Activated naive CD4-positive, alpha-beta T cell (primary cell): ENCODE measurements at regions not wholly inside any gene's neighbourhood (a gene's known extent, or its start where the extent isn't known, plus 50 kb on each side); places are given as distances from the start of the nearest gene placed in this dataset.

Experiments used
- DNase-seq, 4 experiments: peaks; one replicate each; lab custom pipeline; 2025; lab: John Stamatoyannopoulos, UW

- DNase-seq: no peak
Observed at GRCh38 chr2:9105601-9106337, 100.8 kb upstream of the ASAP2 start.

- DNase-seq: no peak
Observed at GRCh38 chr2:9103663-9104277, 100.3 kb upstream of the MBOAT2 start.

DNA sequence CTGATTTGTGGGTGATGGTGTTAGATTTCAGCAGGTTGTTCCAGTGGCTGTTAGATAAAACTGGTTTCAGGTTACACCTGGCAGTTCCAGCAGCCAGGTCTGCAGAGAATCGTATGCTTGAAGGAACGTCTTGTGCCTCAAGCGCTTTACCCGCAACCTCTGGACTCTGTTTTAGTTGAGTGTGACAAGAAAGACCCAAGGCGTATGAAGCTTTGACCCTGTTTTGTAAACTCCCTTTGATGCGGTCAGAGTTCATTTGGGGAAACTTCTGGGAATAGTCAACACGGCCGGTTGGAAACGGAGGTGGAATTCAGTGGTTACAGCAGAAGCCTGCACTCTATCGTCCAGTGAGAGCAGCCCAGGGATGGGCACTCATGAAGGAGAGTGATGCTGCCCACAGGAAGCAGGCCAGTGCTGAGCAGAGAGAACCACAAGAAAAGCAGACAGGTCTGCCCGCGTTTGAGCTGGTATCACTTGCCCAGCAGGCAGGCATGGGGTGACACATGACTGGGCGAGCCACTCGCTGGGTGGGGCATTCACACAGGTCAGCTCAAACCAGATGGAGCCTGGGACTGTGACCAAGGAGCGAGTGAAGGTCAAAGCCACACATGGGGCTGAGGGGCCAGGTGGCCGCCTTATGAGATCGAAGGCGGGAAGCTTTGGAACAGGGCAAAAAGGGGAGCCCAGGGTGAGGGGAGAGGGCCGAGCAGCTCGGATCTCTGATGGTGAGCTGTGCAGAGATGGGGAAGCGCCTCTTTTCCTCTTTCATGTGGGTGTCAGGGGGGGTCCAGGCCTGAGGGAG is 99.6 kb upstream of the MBOAT2 start:
- no peak for DNase-seq

- no peak for DNase-seq
Observed at GRCh38 chr2:9101763-9102425, 98.4 kb upstream of the MBOAT2 start.

DNA sequence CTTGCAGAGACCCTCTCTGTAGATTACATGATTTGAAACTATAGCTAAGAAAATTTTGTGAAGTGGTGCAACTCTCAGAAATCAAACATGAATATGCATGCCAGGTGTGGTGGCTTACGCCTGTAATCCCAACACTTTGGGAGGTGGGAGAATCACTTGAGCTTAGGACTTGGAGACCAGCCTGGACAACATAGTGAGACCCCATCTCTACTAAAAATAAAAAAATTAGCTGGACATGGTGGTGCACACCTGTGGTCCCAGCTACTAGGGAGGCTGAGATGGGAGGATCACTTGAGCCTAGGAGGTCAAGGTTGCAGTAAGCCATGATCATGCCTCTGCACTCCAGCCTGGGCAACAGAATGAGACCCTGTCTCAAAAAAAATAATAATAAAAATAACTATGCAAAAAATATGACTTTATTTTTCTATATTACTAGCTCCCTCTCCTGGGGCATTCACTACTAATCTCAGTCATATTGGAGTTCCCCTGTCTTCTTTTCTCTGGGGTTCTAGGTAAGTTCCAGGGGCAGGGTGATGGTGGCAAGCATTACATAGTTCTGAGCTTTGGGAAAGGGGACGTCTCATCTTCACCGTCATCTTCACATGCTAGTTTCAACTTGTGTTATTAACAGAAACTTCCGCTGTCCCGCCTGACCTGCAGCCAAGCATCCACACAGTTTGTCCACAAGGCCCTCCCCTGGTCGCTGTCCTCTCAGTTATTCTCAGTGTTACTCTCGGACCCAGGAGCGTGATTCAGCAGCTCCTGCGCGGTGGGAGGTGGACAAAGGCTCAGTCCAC is 96.8 kb upstream of the MBOAT2 start:
- DNase-seq: no peak

DNA sequence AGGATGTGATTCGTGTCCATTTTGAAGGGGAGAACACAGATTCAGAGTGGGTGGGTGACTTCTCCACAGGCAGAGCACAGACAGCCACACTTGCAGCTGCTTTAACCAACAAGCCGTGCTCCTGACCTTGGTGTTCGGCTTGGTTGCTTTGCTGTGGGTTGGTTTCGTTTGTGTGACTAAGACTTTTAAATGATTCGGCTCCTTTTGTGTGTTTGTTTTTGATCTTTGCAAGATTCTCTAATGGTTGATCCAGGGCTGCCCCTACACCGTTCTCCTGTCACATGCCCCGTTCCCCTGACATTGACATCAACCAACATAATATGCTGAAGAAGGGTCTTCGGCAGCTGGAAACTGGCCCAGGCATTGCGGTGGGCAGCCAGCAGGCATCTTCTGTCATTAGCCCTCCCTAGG is 95.9 kb upstream of the MBOAT2 start:
- DNase-seq: no peak

DNA sequence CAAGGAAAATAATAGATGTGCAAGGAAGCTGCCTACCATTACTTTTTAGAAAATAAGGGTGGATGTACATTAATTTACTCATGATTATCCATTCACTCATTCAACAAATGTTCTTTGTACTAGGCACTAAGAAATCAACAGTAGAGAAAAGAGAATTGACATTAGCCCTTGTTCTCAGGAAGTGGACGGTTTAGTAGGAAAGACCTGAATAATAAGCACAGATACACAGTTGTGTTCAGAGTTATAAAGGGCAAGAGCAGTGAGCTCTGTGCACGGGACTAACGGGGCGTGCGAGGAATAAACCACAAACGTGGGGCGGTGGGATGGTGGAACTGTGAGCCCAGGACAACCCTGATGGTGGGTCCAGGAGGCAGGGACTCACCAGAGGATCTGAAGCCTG is 94.4 kb upstream of the MBOAT2 start:
- no peak for DNase-seq

GRCh38 chr2:9097239-9097638 is 93.8 kb upstream of the MBOAT2 start:
- no peak for DNase-seq

GRCh38 chr2:9096761-9097160 is 93.3 kb upstream of the MBOAT2 start:
- DNase-seq: no peak

GRCh38 chr2:9095690-9096089 is 92.2 kb upstream of the MBOAT2 start:
- DNase-seq: no peak

DNA sequence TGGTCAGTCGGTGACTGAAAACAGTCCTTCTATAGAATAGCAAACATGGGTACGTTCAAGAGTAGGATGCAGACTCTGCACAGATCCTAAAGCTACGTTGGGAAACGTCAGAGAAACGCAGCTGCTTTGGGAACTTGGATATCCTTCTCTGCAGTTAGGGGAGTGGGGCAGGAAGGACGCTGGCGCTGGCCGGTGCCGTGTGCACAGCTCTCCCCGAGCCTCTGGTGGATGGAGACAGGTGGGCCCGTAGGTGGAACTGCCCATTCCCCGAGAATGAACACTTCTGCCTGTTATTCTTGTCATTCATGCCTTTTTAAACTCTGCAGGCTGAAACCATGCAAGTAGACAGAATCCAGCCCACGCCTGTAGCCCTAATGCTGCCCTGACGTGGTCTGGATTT is 91.7 kb upstream of the MBOAT2 start:
- no peak for DNase-seq

DNA sequence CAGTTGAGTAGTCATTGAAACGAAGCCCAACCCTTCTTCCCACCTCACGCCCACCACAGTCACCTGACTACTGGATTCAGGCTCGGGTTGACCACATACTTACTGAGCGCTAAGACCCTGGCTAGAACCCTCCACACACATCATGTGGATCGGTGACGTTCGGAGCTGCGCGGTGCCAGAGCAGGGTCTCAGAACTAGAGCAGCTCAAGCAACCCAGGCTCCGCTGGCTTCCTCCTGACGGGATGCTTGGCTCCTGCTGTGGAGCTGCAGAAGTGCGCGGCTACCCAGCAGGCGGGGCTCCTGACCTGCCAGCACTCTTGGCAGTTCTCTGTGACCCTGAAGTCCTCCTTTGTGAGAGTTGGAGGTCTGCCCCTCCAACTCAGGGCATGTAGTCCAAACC is 90.6 kb upstream of the MBOAT2 start:
- DNase-seq: no peak

DNA sequence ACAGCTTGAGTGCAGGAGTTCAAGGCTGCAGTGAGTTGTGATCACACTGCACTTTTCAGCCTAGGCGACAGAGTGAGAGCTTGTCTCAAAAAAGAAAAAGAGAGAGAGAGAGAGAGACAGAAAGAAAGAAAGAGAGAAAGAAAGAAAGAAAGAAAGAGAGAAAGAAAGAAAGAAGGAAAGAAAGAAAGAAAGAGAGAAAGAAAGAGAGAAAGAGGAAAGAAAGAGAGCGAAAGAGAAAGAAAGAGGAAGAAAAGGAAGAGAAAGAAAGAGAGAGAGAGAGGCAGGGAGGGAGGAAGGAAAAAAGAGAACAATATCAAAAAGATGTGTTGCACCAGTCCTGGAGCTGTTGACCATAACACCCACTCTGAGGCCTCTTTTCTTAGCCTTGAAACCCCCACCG is 89.8 kb upstream of the MBOAT2 start:
- DNase-seq: no peak

GRCh38 chr2:9092383-9093282 is 89.1 kb upstream of the MBOAT2 start:
- no peak for DNase-seq

GRCh38 chr2:9091811-9092210 is 88.3 kb upstream of the MBOAT2 start:
- DNase-seq: no peak

DNA sequence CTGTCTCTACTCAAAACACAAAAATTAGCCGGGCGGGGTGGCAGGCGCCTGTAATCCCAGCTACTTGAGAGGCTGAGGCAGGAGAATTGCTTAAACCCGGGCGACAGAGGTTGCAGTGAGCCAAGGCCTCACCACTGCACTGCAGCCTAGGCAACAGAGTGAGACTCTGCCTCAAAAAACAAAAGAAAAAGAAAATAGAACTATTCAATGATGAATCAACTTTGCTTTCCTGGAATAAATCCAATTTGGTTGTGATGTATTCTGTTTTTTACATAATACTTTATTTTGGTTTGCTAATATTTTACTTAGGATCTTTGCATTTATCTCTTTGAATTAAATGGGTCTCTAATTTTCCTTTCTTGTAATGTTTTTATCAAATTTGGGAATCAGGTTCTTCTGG is 86.3 kb upstream of the MBOAT2 start:
- DNase-seq: no peak

GRCh38 chr2:9087121-9087681 is 83.7 kb upstream of the MBOAT2 start:
- no peak for DNase-seq

- DNase-seq: no peak
Observed at GRCh38 chr2:9086465-9086864, 83.0 kb upstream of the MBOAT2 start.

- DNase-seq: no peak
Observed at GRCh38 chr2:9085353-9085752, 81.9 kb upstream of the MBOAT2 start.

DNA sequence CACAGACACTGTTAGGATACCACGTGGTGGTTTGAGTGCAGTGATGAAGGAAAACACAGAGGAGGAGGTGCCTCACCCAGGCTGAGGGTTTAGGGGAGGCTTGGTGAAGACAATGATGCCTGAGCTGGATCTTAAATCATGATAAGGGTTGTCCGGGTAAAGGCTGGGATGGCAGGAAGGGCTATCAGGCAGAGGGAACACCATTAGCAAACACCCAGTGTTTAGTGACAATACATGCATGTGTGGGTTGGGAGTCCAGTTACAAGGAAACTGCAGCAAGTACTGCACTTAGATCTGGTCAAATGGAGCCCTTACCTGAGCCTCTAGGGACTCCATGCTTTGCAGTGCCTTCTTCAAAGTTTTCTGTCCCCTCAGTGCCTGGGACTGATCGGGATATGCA is 79.8 kb upstream of the MBOAT2 start:
- DNase-seq: no peak
